ENCODE measurements at regions not wholly inside any gene's neighbourhood (a gene's known extent, or its start where the extent isn't known, plus 50 kb on each side); places are given as distances from the start of the nearest gene placed in this dataset.

- Histone ChIP-seq H2AFZ (ENCODE audit: low read length) (no peak overlapping the region), H3K4me2 (ENCODE audit: insufficient read depth, low read length, poor library complexity, severe bottlenecking) (no peak overlapping the region), H3K4ac (ENCODE audit: low read length) (no peak overlapping the region), H2BK12ac (ENCODE audit: low read length) (no peak overlapping the region), H3K9ac (ENCODE audit: low read depth, low read length, poor library complexity) (no peak overlapping the region), H3K4me3 (ENCODE audit: low read length in 2 of 2) (no peak overlapping the region), H3K27ac (replicated peaks; ENCODE audit: low read length) (no peak overlapping the region), H3K14ac (ENCODE audit: low read length) (no peak overlapping the region), H3K18ac (ENCODE audit: low read length) (peak overlapping the region; percentile 40), H2BK120ac (ENCODE audit: low read depth, low read length) (no peak overlapping the region), H3K9me3 (replicated peaks in 1 of 2; ENCODE audit: control insufficient read depth in 2 of 2, insufficient read depth in 1 of 2, low read depth in 1 of 2, low read length in 2 of 2) (no peaks in the 10 kb centered on the region), H3K4me1 (ENCODE audit: control insufficient read depth in 2 of 2, insufficient read depth in 1 of 2, low read depth in 1 of 2, low read length in 2 of 2) (peaks cover 0 to 6% of the 10 kb centered on the region in 2 donors), H2BK15ac (ENCODE audit: low read length) (no peak overlapping the region), H4K8ac (ENCODE audit: low read depth, low read length) (no peak overlapping the region), H3K79me1 (ENCODE audit: low read depth, low read length) (no peaks in the 10 kb centered on the region), H2BK5ac (ENCODE audit: low read length) (no peak overlapping the region), H3K27me3 (ENCODE audit: control insufficient read depth in 3 of 3, insufficient read depth in 3 of 3, low read depth in 1 of 3, low read length in 3 of 3) (peaks cover 0 to 8% (median 0%) of the 10 kb centered on the region in 3 experiments), H2AK5ac (ENCODE audit: low read depth, low read length) (no peak overlapping the region), H4K91ac (ENCODE audit: low read depth, low read length, poor library complexity) (no peak overlapping the region), H3K23ac (ENCODE audit: low read depth, low read length, poor library complexity) (no peak overlapping the region), H3K36me3 (replicated peaks in 1 of 2; ENCODE audit: control insufficient read depth in 2 of 2, insufficient read depth in 2 of 2, low read length in 2 of 2) (no peaks in the 10 kb centered on the region)
- DNase-seq (ENCODE audit: low spot score), result no peak
- WGBS, 2 donors (ENCODE audit: extremely low coverage in 2 of 2, insufficient read length in 2 of 2, insufficient replicate concordance in 1 of 2), result no CpG with 5 or more reads among the region's 10 CpGs
Measured at GRCh38 chr20:50302341-50303057, 111.9 kb downstream of the CEBPB start.

- no peak overlapping the region for H2BK5ac ChIP-seq (ENCODE audit: low read length)
- H2BK12ac ChIP-seq (ENCODE audit: low read length), result no peak overlapping the region
- H3K36me3 ChIP-seq (replicated peaks in 1 of 2; ENCODE audit: control insufficient read depth in 2 of 2, insufficient read depth in 2 of 2, low read length in 2 of 2), result no peaks in the 10 kb centered on the region
- no peak overlapping the region for H3K4me2 ChIP-seq (ENCODE audit: insufficient read depth, low read length, poor library complexity, severe bottlenecking)
- H3K23ac ChIP-seq (ENCODE audit: low read depth, low read length, poor library complexity), result no peak overlapping the region
- H2AFZ ChIP-seq (ENCODE audit: low read length), result no peak overlapping the region
- H3K79me1 ChIP-seq (ENCODE audit: low read depth, low read length), result no peaks in the 10 kb centered on the region
- H3K4ac ChIP-seq (ENCODE audit: low read length), result no peak overlapping the region
- no peak for DNase-seq (ENCODE audit: low spot score)
- peaks cover 4 to 9% of the 10 kb centered on the region in 2 donors for H3K4me1 ChIP-seq (ENCODE audit: control insufficient read depth in 2 of 2, insufficient read depth in 1 of 2, low read depth in 1 of 2, low read length in 2 of 2)
- H3K27me3 ChIP-seq (ENCODE audit: control insufficient read depth in 3 of 3, insufficient read depth in 3 of 3, low read depth in 1 of 3, low read length in 3 of 3), result peaks cover 0 to 8% (median 0%) of the 10 kb centered on the region in 3 experiments
- no peak overlapping the region for H3K27ac ChIP-seq (replicated peaks; ENCODE audit: low read length)
- H2BK120ac ChIP-seq (ENCODE audit: low read depth, low read length), result no peak overlapping the region
- H2BK15ac ChIP-seq (ENCODE audit: low read length), result no peak overlapping the region
- peak overlapping the region; percentile 48 for H4K91ac ChIP-seq (ENCODE audit: low read depth, low read length, poor library complexity)
- peak overlapping the region; percentile 65 for H3K18ac ChIP-seq (ENCODE audit: low read length)
- no peaks in the 10 kb centered on the region for H3K9me3 ChIP-seq (replicated peaks in 1 of 2; ENCODE audit: control insufficient read depth in 2 of 2, insufficient read depth in 1 of 2, low read depth in 1 of 2, low read length in 2 of 2)
- peak overlapping the region in 1 of 2 donors; percentile 29 for H3K4me3 ChIP-seq (ENCODE audit: low read length in 2 of 2)
- no peak overlapping the region for H4K8ac ChIP-seq (ENCODE audit: low read depth, low read length)
- H2AK5ac ChIP-seq (ENCODE audit: low read depth, low read length), result peak overlapping the region; percentile 6
- H3K14ac ChIP-seq (ENCODE audit: low read length), result no peak overlapping the region
- H3K9ac ChIP-seq (ENCODE audit: low read depth, low read length, poor library complexity), result no peak overlapping the region
- no CpG with 5 or more reads among the region's 11 CpGs for WGBS, 2 donors (ENCODE audit: extremely low coverage in 2 of 2, insufficient read length in 2 of 2, insufficient replicate concordance in 1 of 2)
Measured at GRCh38 chr20:50303573-50304500, 113.2 kb downstream of the CEBPB start.

- no peak overlapping the region for H4K8ac ChIP-seq (ENCODE audit: low read depth, low read length)
- H2BK5ac ChIP-seq (ENCODE audit: low read length), result no peak overlapping the region
- H2AFZ ChIP-seq (ENCODE audit: low read length), result no peak overlapping the region
- H3K27ac ChIP-seq (replicated peaks; ENCODE audit: low read length), result no peak overlapping the region
- H3K4ac ChIP-seq (ENCODE audit: low read length), result no peak overlapping the region
- H3K27me3 ChIP-seq (ENCODE audit: control insufficient read depth in 3 of 3, insufficient read depth in 3 of 3, low read depth in 1 of 3, low read length in 3 of 3), result peaks cover 0 to 8% (median 0%) of the 10 kb centered on the region in 3 experiments
- H4K91ac ChIP-seq (ENCODE audit: low read depth, low read length, poor library complexity), result no peak overlapping the region
- DNase-seq (ENCODE audit: low spot score), result no peak
- no peak overlapping the region for H3K4me3 ChIP-seq (ENCODE audit: low read length in 2 of 2)
- H3K18ac ChIP-seq (ENCODE audit: low read length), result no peak overlapping the region
- no peaks in the 10 kb centered on the region for H3K36me3 ChIP-seq (replicated peaks in 1 of 2; ENCODE audit: control insufficient read depth in 2 of 2, insufficient read depth in 2 of 2, low read length in 2 of 2)
- no peak overlapping the region for H3K23ac ChIP-seq (ENCODE audit: low read depth, low read length, poor library complexity)
- H2BK15ac ChIP-seq (ENCODE audit: low read length), result no peak overlapping the region
- no peak overlapping the region for H2AK5ac ChIP-seq (ENCODE audit: low read depth, low read length)
- H3K79me1 ChIP-seq (ENCODE audit: low read depth, low read length), result no peaks in the 10 kb centered on the region
- WGBS, 2 donors (ENCODE audit: extremely low coverage in 2 of 2, insufficient read length in 2 of 2, insufficient replicate concordance in 1 of 2), result no CpG with 5 or more reads among the region's 10 CpGs
- H2BK120ac ChIP-seq (ENCODE audit: low read depth, low read length), result no peak overlapping the region
- H3K9me3 ChIP-seq (replicated peaks in 1 of 2; ENCODE audit: control insufficient read depth in 2 of 2, insufficient read depth in 1 of 2, low read depth in 1 of 2, low read length in 2 of 2), result no peaks in the 10 kb centered on the region
- no peak overlapping the region for H3K14ac ChIP-seq (ENCODE audit: low read length)
- H2BK12ac ChIP-seq (ENCODE audit: low read length), result no peak overlapping the region
- H3K9ac ChIP-seq (ENCODE audit: low read depth, low read length, poor library complexity), result no peak overlapping the region
- H3K4me1 ChIP-seq (ENCODE audit: control insufficient read depth in 2 of 2, insufficient read depth in 1 of 2, low read depth in 1 of 2, low read length in 2 of 2), result peaks cover 7 to 11% of the 10 kb centered on the region in 2 donors
- no peak overlapping the region for H3K4me2 ChIP-seq (ENCODE audit: insufficient read depth, low read length, poor library complexity, severe bottlenecking)
Measured at GRCh38 chr20:50304501-50304856, 113.8 kb downstream of the CEBPB start.

Data from neuronal stem cell (in vitro differentiated cells).